NCI-H510A (cell line): ENCODE measurements at regions not wholly inside any gene's neighbourhood (a gene's known extent, or its start where the extent isn't known, plus 50 kb on each side); places are given as distances from the start of the nearest gene placed in this dataset.
A peak's percentile ranks its signal among the peaks of the same experiment; 100 is the strongest.

Experiments
- DNase-seq: peaks from one replicate; lab custom pipeline; 2025; lab: John Stamatoyannopoulos, UW

DNA sequence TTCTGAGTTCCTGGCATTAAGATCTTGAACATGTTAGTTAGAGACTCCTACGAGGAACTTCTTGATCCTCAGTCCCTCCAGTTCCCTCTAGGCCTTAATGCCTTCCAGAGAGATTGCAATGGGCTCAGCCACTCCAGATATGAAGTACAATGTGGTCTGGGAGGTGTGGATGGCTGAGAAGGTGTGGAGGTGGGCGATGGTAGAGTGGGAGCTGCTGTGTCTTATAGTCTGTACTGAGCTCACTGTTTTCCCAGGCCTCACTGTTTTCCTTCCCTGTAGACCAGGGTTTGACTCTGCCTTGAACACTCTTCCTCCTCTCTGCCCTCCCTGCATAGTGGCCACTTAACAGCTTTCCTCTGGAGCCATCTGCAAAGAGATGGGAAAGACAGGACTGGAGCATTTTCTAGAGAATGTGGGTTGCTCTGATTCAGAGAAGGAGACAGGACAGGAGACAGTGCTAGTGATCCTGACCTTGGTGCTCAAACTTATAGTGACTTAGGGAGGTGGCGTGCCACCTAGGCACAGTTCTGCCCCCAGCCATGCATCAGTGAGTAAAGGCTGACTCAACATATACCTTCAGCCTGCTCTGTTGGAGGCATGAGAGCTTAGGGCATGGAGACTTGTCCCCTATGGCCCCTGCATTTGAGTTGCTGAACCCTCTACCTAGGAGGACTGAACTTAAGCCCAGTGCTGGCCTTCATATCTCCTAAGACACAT lies 129.7 kb downstream of the TDRD15 start:
- no peak for DNase-seq

DNA sequence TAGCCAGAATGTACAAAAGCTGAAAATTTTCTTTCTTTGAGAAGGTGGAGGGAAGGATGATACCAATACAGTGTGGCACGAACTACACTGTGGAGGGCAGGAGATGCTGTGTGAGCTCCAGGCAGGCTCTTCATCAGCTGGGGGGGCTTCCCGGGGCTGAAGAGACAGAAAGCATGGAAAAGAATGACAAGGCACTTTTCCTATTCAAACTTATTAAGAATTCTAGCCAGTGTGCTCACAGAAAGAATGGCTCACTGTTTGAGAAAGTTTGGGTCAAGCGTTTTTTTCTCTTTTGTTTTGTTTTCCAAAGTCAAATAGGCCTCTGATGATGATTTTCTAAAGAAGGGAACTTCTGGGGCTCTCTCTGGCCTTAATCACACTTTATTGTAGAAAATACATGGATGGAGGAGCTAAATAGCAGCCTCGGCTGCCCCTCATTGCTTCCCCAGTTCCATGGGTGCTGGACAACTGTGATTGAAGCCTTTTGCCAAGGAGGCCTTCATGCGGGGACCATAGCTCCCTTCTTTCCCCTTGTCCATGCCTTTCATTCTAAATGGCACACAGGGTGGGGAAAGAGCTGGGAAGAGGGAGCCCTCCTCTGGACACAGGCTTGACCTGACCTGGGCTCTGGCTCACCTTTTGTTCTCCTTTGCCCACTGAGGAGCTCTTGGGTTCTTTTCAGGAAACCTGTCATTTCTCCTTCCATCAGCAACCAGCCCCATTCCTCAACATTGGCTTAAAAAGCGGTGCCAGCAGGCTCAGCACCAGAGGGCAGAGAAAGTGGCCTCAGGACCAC lies 130.6 kb downstream of the TDRD15 start:
- DNase-seq, result no peak

DNA sequence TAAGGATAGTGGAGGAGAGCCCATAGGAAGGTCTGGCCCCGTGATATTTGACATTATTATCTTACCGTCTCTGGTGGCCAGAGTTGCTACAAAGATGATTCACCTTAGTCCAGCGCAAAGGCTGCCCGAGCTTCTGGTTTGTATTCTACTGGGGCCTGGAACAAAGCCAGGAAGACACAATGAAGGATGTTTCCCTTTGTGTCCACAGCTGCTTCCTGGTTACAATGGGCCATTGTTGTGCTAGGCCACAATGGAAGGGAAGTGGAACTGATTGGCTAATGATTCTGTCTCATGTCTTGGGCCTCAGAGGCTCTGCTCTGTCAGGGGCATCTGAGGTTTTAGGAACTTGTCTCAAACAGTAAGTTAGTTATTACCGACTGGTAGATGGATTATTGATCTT lies 132.2 kb downstream of the TDRD15 start:
- peak; percentile 26 for DNase-seq

GRCh38 chr2:21257621-21258020 lies 133.9 kb downstream of the TDRD15 start:
- no peak for DNase-seq

GRCh38 chr2:21258082-21258481 lies 134.3 kb downstream of the TDRD15 start:
- no peak for DNase-seq

- DNase-seq, result no peak
These were observed 136.5 kb downstream of the TDRD15 start for GRCh38 chr2:21260311-21260710.

DNA sequence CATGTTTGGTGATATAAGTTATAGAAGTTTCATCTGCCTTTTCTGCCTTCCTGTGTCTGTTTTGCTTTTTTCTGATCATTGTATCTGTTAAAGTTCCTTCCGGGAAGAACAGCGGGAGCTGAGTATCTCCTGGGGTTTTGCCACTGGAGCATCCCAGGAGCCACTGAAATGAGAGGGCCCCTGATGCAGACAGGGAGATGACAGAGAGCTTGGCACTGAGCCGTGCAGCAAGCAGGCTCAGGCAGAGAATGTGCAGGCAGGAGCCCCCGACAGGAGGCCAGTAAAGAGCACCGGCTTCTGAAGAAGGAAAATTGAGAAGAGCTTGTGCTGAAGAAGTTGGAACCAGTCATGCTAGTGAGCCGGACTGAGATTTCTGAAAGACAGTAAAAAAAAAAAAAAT lies 137.8 kb downstream of the TDRD15 start:
- no peak for DNase-seq

- no peak for DNase-seq
These were observed 138.7 kb downstream of the TDRD15 start for GRCh38 chr2:21262426-21262940.

- no peak for DNase-seq
These were observed 139.9 kb downstream of the TDRD15 start for GRCh38 chr2:21263622-21264021.

DNA sequence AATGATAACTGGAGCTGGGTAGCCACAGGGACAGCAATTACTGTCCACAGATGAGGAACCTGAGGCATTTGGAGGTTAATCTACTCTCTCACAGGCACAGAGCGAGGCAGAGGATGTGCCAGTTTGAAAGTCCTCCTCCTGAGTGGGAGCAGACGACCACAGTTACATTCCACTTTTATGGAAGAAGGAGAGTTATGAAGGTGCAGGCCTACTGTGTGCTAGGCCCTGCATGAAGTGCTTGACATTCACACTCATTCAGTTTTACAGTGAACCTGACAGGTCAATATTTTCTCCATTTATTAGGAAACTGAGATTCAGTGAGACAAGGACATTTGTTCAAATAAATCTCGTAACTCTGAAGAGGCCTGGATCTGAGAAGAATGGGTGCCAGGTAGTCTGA lies 142.0 kb downstream of the TDRD15 start:
- DNase-seq, result no peak

DNA sequence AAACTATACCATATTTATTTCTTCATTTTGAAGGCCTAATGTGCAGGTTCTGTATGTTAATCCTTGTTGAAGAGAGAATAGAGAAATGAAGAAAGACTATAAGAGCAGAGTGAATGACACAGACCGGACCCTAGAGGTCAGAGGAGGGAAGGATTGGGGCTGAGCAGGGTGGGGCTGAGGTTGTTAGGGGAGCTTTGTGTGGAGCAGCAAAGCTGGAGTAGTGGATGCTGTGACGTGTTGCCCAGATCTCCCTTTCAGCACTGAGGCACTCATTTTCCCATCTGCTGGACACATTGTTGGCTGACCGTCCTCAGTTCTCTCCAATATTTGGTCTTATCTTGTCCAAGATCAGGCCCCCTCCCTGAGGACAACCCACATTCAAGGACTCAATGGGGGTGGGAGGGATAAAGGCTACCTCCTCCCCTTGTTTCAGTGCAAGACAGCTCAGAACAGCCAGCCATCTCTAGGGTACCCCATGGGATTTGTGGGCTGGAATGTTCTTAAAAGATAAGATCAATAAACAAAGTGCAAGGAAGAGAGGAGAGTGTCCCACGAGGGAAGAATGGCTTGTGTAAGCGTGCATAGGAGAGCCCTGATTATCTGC lies 143.6 kb downstream of the TDRD15 start:
- no peak for DNase-seq

DNA sequence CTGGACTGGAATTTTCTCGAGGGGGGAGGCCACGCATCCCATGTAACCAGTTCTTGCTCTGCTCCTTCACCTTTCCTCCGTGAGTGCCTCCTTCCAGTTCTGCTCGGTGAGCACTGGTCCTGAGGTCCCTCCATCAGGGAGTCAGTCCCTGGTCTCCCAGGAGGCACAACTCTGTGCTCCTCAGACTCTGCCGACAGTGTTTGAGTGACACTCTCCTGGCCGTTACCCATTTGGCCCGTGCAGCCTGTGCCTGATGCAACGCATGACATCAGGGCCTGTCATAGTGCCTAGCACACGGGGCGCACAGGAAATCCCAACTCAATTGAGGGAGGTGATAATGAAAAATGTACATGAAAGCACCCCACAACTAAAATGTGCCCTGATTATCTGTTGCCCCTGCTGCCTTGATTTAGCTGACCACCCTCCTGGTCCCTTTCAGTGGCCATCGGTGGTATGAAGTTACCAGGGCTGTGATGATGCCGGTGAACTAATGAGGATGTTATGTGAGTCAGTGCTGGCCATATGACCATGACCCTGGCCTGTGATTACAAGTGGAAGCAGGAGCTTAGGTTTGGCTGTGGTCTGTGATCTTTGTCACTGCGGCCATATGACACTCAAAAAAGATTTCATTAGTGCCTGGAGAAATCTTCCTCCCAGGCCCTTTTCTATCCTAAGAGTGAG lies 144.6 kb downstream of the TDRD15 start:
- no peak for DNase-seq

DNA sequence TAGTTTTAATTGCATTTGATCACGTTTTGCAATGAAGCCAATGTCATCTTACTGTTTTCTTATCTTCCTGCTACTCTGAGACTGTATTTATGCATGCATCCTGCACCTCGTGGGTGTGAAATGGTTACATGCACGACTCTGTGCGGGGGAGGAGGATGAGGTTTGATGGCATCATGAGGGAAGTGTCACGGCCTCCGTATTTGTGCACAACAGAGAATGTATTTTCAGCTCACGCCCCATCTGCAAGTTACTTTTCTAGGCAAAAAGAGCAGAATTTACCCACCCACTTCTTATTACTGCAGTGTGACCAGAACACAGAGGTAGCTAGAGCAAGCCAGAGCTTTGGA lies 145.1 kb downstream of the TDRD15 start:
- no peak for DNase-seq

- no peak for DNase-seq
These were observed 145.6 kb downstream of the TDRD15 start for GRCh38 chr2:21269382-21269781.

DNA sequence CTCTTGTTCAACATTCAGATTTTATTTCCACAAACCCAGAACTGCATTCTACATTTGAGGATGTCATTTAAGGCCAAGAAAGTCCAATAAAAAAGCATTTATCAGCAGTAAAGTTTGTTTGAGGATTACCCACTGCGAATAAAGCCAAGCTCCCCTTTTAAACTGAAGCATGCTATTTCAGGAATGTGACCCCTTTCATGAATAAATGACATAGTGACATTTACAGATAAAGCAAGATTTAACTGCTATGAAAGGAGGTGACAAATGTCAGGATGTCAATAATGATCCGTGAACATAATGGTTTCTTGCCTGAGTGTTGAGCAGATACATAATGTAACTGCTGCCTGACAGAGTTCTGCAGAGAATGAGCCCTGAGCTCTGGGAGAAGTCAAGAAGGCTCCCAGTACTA lies 146.3 kb downstream of the TDRD15 start:
- no peak for DNase-seq

GRCh38 chr2:21270708-21271122 lies 146.9 kb downstream of the TDRD15 start:
- DNase-seq, result no peak

- no peak for DNase-seq
These were observed 152.4 kb downstream of the TDRD15 start for GRCh38 chr2:21276163-21276562.

GRCh38 chr2:21277068-21278056 lies 153.6 kb downstream of the TDRD15 start:
- no peak for DNase-seq

DNA sequence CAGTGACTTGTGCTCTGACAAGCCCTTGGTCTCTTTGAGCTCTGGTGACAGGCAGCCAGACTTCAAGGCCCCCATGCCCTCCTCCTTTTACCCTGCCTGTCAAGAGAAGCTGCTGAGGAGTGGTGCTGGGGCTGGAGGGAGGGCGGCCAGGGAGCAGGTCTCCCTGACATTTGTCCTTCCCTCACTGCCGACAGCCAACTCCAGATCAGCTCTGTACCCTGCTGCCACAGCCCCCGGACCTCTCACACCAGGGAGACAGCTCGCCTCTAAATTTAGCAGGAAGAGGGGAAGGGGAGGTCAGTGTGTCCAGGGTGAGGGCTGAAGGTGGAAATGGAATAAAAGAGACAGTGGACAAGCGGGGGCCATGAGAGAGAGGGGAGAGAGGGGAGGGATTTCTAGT lies 155.8 kb downstream of the TDRD15 start:
- no peak for DNase-seq

DNA sequence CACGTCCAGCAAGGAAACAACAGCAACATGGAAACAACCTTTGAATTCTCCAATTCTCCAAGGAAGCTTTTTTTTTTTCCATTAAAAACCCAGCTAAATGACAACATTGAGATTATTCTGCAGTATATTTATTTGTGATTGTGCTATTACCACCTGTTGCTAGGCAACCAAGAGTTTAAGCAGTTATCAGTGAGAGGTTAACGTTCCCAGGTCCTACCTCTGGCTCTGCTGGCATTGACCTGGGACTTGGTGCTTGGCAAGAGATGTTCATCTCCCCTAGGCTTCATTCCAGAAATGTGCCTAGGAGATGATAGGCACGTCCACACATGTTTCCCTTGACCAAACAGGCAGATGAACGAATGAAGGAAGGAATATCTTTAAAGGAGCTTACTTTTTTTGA lies 157.0 kb downstream of the TDRD15 start:
- DNase-seq, result no peak

DNA sequence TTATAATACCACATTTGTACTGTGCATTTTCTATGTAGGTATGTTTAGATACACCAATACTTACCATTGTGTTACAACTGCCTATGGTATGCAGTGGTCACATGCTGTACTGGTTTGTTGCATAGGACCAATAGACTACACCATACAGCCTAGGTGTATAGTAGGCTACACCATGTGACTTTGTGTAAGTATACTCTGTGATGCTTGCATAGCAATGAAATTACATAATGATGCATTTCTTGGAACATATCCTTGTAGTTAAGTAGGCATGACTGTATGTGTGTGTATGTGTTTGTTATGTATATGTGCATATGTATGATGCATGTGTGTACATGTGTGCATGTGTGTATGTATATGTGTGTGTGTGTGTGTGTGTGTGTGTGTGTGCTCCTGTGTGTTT lies 157.6 kb downstream of the TDRD15 start:
- no peak for DNase-seq
